ENCODE measurements at regions not wholly inside any gene's neighbourhood (a gene's known extent, or its start where the extent isn't known, plus 50 kb on each side); places are given as distances from the start of the nearest gene placed in this dataset.

GRCh38 chr15:70523192-70523591 is 240.2 kb downstream of the UACA start:
- no peak overlapping the region for H3K27ac ChIP-seq
- DNase-seq (ENCODE audit: extremely low spot score in 2 of 2) = no peak
- no peaks in the 10 kb centered on the region for H3K36me3 ChIP-seq
- no peaks in the 10 kb centered on the region for H3K9me3 ChIP-seq
- H3K4me3 ChIP-seq = no peak overlapping the region
- H3K4me1 ChIP-seq = peaks cover 21% of the 10 kb centered on the region
- TF ChIP-seq CTCF (IDR thresholded peaks at IDR 0.05) = no peak
- H3K27me3 ChIP-seq = no peaks in the 10 kb centered on the region
- intact Hi-C loops (cut with DNase I) = no loop called here

- Histone ChIP-seq H3K36me3 (no peaks in the 10 kb centered on the region), H3K27ac (no peak overlapping the region), H3K4me1 (peaks cover 28% of the 10 kb centered on the region), H3K27me3 (no peaks in the 10 kb centered on the region), H3K4me3 (no peak overlapping the region), H3K9me3 (no peaks in the 10 kb centered on the region)
- no peak for DNase-seq (ENCODE audit: extremely low spot score in 2 of 2)
- TF ChIP-seq POLR2AphosphoS5 (IDR thresholded peaks at IDR 0.05; ENCODE audit: insufficient read depth in 1 of 2, low read depth in 1 of 2) = no peak
- intact Hi-C loops (cut with DNase I) = no loop called here
Measured at GRCh38 chr15:70522323-70522966, 240.9 kb downstream of the UACA start.

GRCh38 chr15:70521576-70522322 is 241.6 kb downstream of the UACA start:
- H3K36me3 ChIP-seq = no peaks in the 10 kb centered on the region
- H3K4me1 ChIP-seq = peaks cover 21% of the 10 kb centered on the region
- no peak overlapping the region for H3K27ac ChIP-seq
- no peak for DNase-seq (ENCODE audit: extremely low spot score in 2 of 2)
- intact Hi-C loops (cut with DNase I) = no loop called here
- no peaks in the 10 kb centered on the region for H3K9me3 ChIP-seq
- TF ChIP-seq POLR2A (IDR thresholded peaks at IDR 0.05) (no peak), CTCF (IDR thresholded peaks at IDR 0.05) (no peak), POLR2AphosphoS5 (IDR thresholded peaks at IDR 0.05; ENCODE audit: insufficient read depth in 1 of 2, low read depth in 1 of 2) (no peak)
- no peak overlapping the region for H3K4me3 ChIP-seq
- no peaks in the 10 kb centered on the region for H3K27me3 ChIP-seq

GRCh38 chr15:70519616-70520015 is 243.7 kb downstream of the UACA start:
- DNase-seq (ENCODE audit: extremely low spot score in 2 of 2) = no peak
- Histone ChIP-seq H3K4me3 (no peak overlapping the region), H3K27ac (no peak overlapping the region), H3K4me1 (peaks cover 9% of the 10 kb centered on the region), H3K27me3 (no peaks in the 10 kb centered on the region), H3K36me3 (no peaks in the 10 kb centered on the region), H3K9me3 (no peaks in the 10 kb centered on the region)
- intact Hi-C loops (cut with DNase I) = no loop called here
- TF ChIP-seq CTCF (IDR thresholded peaks at IDR 0.05) (no peak), POLR2AphosphoS5 (IDR thresholded peaks at IDR 0.05; ENCODE audit: insufficient read depth in 1 of 2, low read depth in 1 of 2) (no peak), POLR2A (IDR thresholded peaks at IDR 0.05) (no peak)

GRCh38 chr15:70519004-70519365 is 244.4 kb downstream of the UACA start:
- Histone ChIP-seq H3K27ac (no peak overlapping the region), H3K36me3 (no peaks in the 10 kb centered on the region), H3K4me3 (no peak overlapping the region), H3K27me3 (no peaks in the 10 kb centered on the region), H3K9me3 (no peaks in the 10 kb centered on the region), H3K4me1 (peaks cover 9% of the 10 kb centered on the region)
- intact Hi-C loops (cut with DNase I) = no loop called here
- no peak for DNase-seq (ENCODE audit: extremely low spot score in 2 of 2)
- no peak for TF ChIP-seq CTCF (IDR thresholded peaks at IDR 0.05)
- TF ChIP-seq POLR2A (IDR thresholded peaks at IDR 0.05) = no peak
